ENCODE measurements at regions not wholly inside any gene's neighbourhood (a gene's known extent, or its start where the extent isn't known, plus 50 kb on each side); places are given as distances from the start of the nearest gene placed in this dataset.
"Not testable (repeated sequence)": the region's sequence is repeated elsewhere in the genome, so short reads cannot be mapped to it uniquely, and the experiment has no call there.

DNA sequence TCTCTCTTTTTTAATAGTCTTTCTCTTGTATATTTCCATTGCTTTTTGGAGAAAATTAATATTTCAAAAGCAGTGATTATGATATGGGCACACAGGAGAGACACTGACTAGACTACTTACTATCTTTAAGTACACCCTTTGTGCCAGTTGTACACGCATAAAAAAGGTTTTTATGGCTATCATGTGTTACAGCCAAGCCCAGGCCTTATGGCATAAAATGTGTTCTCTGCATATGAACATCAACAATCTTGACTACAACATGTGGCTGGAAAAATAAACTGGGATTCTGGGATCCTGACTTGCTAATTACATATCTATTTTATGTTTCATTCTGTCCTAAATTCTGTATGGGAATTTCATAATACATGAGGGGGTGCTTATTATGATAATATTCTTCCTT is 1401.8 kb downstream of the SLITRK5 start:
- no peak for DNase-seq
- no peaks in the 10 kb centered on the region for H3K27me3 ChIP-seq
- H3K27ac ChIP-seq: no peak overlapping the region
- H3K4me3 ChIP-seq (replicated peaks in 1 of 3): no peak overlapping the region
- no peaks in the 10 kb centered on the region for H3K9me3 ChIP-seq
- no peaks in the 10 kb centered on the region for H3K36me3 ChIP-seq
- 86 to 97% methylated on average over 1 of the region's 1 CpG for WGBS, 2 donors
- no peaks in the 10 kb centered on the region for H3K4me1 ChIP-seq
- TF ChIP-seq POLR2A (IDR thresholded peaks at IDR 0.05): no peak
- TF ChIP-seq, protein P1, sequence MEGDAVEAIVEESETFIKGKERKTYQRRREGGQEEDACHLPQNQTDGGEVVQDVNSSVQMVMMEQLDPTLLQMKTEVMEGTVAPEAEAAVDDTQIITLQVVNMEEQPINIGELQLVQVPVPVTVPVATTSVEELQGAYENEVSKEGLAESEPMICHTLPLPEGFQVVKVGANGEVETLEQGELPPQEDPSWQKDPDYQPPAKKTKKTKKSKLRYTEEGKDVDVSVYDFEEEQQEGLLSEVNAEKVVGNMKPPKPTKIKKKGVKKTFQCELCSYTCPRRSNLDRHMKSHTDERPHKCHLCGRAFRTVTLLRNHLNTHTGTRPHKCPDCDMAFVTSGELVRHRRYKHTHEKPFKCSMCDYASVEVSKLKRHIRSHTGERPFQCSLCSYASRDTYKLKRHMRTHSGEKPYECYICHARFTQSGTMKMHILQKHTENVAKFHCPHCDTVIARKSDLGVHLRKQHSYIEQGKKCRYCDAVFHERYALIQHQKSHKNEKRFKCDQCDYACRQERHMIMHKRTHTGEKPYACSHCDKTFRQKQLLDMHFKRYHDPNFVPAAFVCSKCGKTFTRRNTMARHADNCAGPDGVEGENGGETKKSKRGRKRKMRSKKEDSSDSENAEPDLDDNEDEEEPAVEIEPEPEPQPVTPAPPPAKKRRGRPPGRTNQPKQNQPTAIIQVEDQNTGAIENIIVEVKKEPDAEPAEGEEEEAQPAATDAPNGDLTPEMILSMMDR (IDR thresholded peaks at IDR 0.05): no peak
- intact Hi-C loops (cut with DNase I): no loop called here

DNA sequence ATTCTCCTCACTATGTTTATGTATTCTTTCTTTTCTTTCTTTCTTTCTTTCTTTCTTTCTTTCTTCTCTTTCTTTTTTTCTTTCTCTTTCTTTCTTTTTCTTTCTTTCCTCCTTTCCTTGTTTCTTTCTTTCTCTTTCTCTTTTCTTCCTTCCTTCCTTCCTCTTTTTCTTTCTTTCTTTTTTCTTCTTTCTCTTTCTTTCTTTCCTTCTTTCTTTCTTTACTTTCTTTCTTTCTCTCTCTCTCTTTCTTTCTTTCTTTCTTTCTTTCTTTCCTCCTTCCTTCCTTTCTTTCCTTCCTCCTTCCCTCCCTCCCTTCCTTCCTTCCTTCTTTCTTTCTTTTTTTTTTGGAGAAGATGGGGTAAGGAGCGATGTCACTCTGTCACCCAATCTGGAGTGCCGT is 1405.5 kb downstream of the SLITRK5 start:
- Histone ChIP-seq H3K9me3 (no peaks in the 10 kb centered on the region), H3K4me3 (replicated peaks in 1 of 3) (no peak overlapping the region), H3K36me3 (no peaks in the 10 kb centered on the region), H3K27ac (no peak overlapping the region), H3K4me1 (no peaks in the 10 kb centered on the region), H3K27me3 (no peaks in the 10 kb centered on the region)
- TF ChIP-seq, protein P1 (IDR thresholded peaks at IDR 0.05): no peak
- TF ChIP-seq POLR2A (IDR thresholded peaks at IDR 0.05): no peak
- no peak for DNase-seq
- 90 to 93% methylated on average over 2 of the region's 2 CpGs for WGBS, 2 donors
- intact Hi-C loops (cut with DNase I): no loop called here

DNA sequence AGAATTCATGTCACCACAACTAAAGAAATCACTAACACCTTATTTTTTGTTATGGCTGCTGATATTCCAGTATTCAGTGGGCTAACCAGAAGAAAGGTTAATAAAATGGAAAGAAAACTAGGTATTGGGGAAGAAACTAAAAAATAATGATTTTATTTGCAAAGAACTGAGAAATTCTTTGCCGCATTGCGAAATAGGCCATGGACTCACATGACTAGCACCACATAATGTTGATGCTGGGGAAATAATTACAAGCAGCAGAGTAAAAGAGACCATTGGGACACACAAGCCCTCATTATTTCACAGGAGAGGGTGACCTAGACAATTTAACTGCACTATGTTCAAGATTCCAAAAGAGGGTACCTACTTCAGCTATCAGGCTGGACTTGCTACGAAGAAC is 1411.5 kb downstream of the SLITRK5 start:
- H3K4me3 ChIP-seq (replicated peaks in 1 of 3): no peak overlapping the region
- H3K4me1 ChIP-seq: no peaks in the 10 kb centered on the region
- H3K36me3 ChIP-seq: no peaks in the 10 kb centered on the region
- no peaks in the 10 kb centered on the region for H3K9me3 ChIP-seq
- intact Hi-C loops (cut with DNase I): no loop called here
- H3K27me3 ChIP-seq: no peaks in the 10 kb centered on the region
- TF ChIP-seq POLR2A (IDR thresholded peaks at IDR 0.05): no peak
- TF ChIP-seq, protein P1 (IDR thresholded peaks at IDR 0.05): no peak
- DNase-seq: no peak
- H3K27ac ChIP-seq: no peak overlapping the region
- WGBS, 2 donors: 92 to 96% methylated on average over 3 of the region's 3 CpGs

DNA sequence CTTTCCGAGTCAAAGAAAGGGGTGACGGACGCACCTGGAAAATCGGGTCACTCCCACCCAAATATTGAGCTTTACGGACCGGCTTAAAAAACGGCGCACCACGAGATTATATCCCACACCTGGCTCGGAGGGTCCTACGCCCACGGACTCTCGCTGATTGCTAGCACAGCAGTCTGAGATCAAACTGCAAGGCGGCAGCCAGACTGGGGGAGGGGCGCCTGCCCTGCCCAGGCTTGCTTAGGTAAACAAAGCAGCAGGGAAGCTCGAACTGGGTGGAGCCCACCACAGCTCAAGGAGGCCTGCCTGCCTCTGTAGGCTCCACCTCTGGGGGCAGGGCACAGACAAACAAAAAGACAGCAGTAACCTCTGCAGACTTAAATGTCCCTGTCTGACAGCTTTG is 1416.9 kb downstream of the SLITRK5 start:
- H3K27ac ChIP-seq; H3K36me3 ChIP-seq; intact Hi-C loops (cut with DNase I); H3K27me3 ChIP-seq; DNase-seq; H3K4me1 ChIP-seq; H3K4me3 ChIP-seq (replicated peaks in 1 of 3); H3K9me3 ChIP-seq: not testable (repeated sequence)
- WGBS, 2 donors: 90 to 93% methylated on average over 16 of the region's 16 CpGs

DNA sequence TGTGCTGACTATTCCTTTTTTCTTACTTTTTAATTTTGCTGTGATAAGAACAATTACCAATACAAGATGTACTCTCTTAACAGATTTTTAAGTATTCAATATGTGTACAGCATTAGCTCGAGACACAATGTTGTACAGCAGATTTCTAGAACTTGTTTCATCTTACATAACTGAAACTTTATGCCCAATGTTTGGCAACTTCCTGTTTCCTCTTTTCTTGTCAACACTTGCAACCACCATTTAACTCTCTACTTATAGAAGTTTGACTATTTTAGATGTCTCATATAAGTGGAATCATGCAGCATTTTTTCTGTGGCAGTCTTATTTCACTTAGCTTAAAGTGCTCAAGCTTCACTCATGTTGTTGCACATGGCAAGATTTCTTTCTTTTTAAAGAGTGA is 1426.8 kb downstream of the SLITRK5 start:
- Histone ChIP-seq H3K27me3 (no peaks in the 10 kb centered on the region), H3K36me3 (no peaks in the 10 kb centered on the region), H3K4me3 (replicated peaks in 1 of 3) (no peak overlapping the region), H3K4me1 (no peaks in the 10 kb centered on the region), H3K27ac (no peak overlapping the region), H3K9me3 (no peaks in the 10 kb centered on the region)
- TF ChIP-seq, protein P1 (IDR thresholded peaks at IDR 0.05): no peak
- no peak for TF ChIP-seq POLR2A (IDR thresholded peaks at IDR 0.05)
- DNase-seq: no peak
- intact Hi-C loops (cut with DNase I): no loop called here
- WGBS, 2 donors: 84 to 89% methylated on average over 1 of the region's 1 CpG

DNA sequence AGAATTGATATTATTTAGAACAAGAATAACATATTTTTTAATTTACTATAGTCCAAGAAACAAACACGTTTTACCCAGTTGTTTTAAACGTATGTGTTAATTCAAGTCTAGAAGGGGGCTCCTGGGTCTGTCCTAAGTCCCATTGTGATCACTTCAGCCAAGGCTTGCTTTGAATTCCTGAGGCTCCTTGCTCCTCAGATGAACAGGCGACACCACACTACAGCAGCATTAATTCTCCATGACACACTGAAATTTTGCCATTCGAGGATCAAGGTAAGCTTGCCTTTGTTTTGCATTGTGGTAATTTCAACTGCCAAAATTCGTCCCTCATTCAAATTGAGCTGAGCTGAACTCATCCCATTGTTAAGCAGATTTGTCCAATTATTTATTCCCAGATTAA is 1442.6 kb downstream of the SLITRK5 start:
- H3K27me3 ChIP-seq: no peaks in the 10 kb centered on the region
- TF ChIP-seq, protein P1 (IDR thresholded peaks at IDR 0.05): no peak
- TF ChIP-seq POLR2A (IDR thresholded peaks at IDR 0.05): no peak
- no peaks in the 10 kb centered on the region for H3K4me1 ChIP-seq
- 50 to 63% methylated on average over 5 of the region's 5 CpGs for WGBS, 2 donors
- DNase-seq: no peak
- no peak overlapping the region for H3K4me3 ChIP-seq (replicated peaks in 1 of 3)
- no peaks in the 10 kb centered on the region for H3K36me3 ChIP-seq
- no peak overlapping the region for H3K27ac ChIP-seq
- intact Hi-C loops (cut with DNase I): no loop called here
- no peaks in the 10 kb centered on the region for H3K9me3 ChIP-seq

All from thyroid gland (tissue), 4 donors.